ENCODE measurements at regions not wholly inside any gene's neighbourhood (a gene's known extent, or its start where the extent isn't known, plus 50 kb on each side); places are given as distances from the start of the nearest gene placed in this dataset.

DNA sequence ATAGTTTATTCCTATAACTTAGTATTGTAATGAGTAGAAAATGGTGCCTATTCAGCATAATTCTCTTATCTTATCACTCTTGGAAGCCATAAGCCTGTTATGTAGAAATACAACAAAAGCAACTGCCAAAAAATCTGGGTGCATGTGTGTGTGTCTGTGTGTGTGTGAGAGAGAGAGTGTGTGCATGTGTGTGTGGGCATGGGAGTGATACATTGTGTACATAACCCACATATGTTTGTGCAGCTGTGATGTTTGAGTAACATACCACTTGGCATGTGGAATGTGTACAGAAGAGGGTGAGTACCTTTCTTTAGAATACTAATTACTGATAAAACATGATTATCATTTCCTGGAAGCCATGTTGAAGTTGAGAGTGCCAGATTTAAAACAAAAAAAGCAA, 642.3 kb upstream of the SYT4 start:
- TF ChIP-seq, protein P1, sequence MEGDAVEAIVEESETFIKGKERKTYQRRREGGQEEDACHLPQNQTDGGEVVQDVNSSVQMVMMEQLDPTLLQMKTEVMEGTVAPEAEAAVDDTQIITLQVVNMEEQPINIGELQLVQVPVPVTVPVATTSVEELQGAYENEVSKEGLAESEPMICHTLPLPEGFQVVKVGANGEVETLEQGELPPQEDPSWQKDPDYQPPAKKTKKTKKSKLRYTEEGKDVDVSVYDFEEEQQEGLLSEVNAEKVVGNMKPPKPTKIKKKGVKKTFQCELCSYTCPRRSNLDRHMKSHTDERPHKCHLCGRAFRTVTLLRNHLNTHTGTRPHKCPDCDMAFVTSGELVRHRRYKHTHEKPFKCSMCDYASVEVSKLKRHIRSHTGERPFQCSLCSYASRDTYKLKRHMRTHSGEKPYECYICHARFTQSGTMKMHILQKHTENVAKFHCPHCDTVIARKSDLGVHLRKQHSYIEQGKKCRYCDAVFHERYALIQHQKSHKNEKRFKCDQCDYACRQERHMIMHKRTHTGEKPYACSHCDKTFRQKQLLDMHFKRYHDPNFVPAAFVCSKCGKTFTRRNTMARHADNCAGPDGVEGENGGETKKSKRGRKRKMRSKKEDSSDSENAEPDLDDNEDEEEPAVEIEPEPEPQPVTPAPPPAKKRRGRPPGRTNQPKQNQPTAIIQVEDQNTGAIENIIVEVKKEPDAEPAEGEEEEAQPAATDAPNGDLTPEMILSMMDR (IDR thresholded peaks at IDR 0.05): no peak
- TF ChIP-seq POLR2A (IDR thresholded peaks at IDR 0.05): no peak
- no peak for TF ChIP-seq EP300 (IDR thresholded peaks at IDR 0.05; ENCODE audit: low read depth)

Data from transverse colon (tissue), 3 donors.